Panc1 (cell line): ENCODE measurements at regions not wholly inside any gene's neighbourhood (a gene's known extent, or its start where the extent isn't known, plus 50 kb on each side); places are given as distances from the start of the nearest gene placed in this dataset.

Experiments used
- ATAC-seq: fragments of 200-7000 bp; cut with Tn5 transposase; 2 replicates; pipeline ENCODE4 v1.9.1; 2020; ENCODE audit warnings: mild to moderate bottlenecking, moderate library complexity
- BruUV-seq: library from RNA; stranded (reverse); fragments of 400-500 nt; replicated peaks from 2 replicates; lab custom pipeline; 2021; lab: Mats Ljungman, UMichigan
- CTCF ChIA-PET: fragments of 300-600 bp; sonication (Branson Sonifier 250); formaldehyde crosslinking; loops from one replicate; lab custom pipeline; 2022; ENCODE audit warnings: antibody characterized with exemption; lab: Charles Lee
- POLR2A ChIA-PET: fragments of 300-600 bp; sonication (Branson Sonifier 250); formaldehyde crosslinking; loops from one replicate; lab custom pipeline; 2022; ENCODE audit warnings: antibody characterized with exemption; lab: Charles Lee
- DNase-seq: peaks from one replicate; pipeline ENCODE4 v3.0.0-alpha.2; 2010; ENCODE audit warnings: low read depth, low spot score
- H3K27ac ChIP-seq: 2 replicates; pipeline ENCODE4 v1.5.1; 2011; ENCODE audit warnings: mild to moderate bottlenecking, low read length, inconsistent platforms
- H3K27me3 ChIP-seq: fragments of 200-500 bp; sonication (Bioruptor generic); 2 replicates; pipeline ENCODE4 v1.6.0; 2014; ENCODE audit warnings: low read length, inconsistent platforms; ENCODE audit not compliant: control insufficient read depth, insufficient read depth
- H3K36me3 ChIP-seq: fragments of 200-500 bp; sonication (Bioruptor generic); 2 replicates; pipeline ENCODE4 v1.5.1; 2014; ENCODE audit warnings: inconsistent platforms, mild to moderate bottlenecking, low read length, moderate library complexity; ENCODE audit not compliant: control insufficient read depth, insufficient read depth
- H3K4me1 ChIP-seq: 2 replicates; pipeline ENCODE4 v1.5.1; 2011; ENCODE audit warnings: inconsistent platforms, mild to moderate bottlenecking, low read length, moderate library complexity; ENCODE audit not compliant: control insufficient read depth, insufficient read depth
- H3K4me3 ChIP-seq, 2 experiments: 2 replicates each; pipeline ENCODE4 v1.5.1; 2011 to 2012; ENCODE audit warnings: low read depth in 2 of 2, low read length in 2 of 2, mild to moderate bottlenecking in 2 of 2, inconsistent platforms in 1 of 2, moderate library complexity in 1 of 2
- H3K9me3 ChIP-seq: fragments of 200-500 bp; sonication (Bioruptor generic); 2 replicates; pipeline ENCODE4 v1.5.1; 2014; ENCODE audit warnings: low read depth, mild to moderate bottlenecking, inconsistent platforms, low read length, moderate library complexity; ENCODE audit not compliant: control insufficient read depth, insufficient read depth
- POLR2AphosphoS5 ChIP-seq: IDR thresholded peaks from 2 replicates; pipeline ENCODE4 v1.6.1; 2012; ENCODE audit warnings: mild to moderate bottlenecking, low read depth, low read length, moderate library complexity
- REST ChIP-seq, 2 experiments: IDR thresholded peaks; 2 replicates each; pipeline ENCODE4 v1.6.1; 2011 to 2012; ENCODE audit warnings: low read depth in 2 of 2, control low read depth in 1 of 2, low read length in 1 of 2, mild to moderate bottlenecking in 1 of 2, moderate library complexity in 1 of 2; ENCODE audit not compliant: insufficient read depth in 1 of 2
- SIN3A ChIP-seq: IDR thresholded peaks from 2 replicates; pipeline ENCODE4 v1.6.1; 2012; ENCODE audit warnings: low read depth, mild to moderate bottlenecking, low read length, moderate library complexity, borderline replicate concordance; ENCODE audit not compliant: insufficient read depth
- TCF7L2 ChIP-seq: IDR thresholded peaks from 2 replicates; pipeline ENCODE4 v1.6.1; 2011; ENCODE audit warnings: mild to moderate bottlenecking, low read depth, low read length, inconsistent platforms
- in situ Hi-C: cut with HindIII; loops from 2 replicates; pipeline ENCODE4 v1.10.0; 2016; ENCODE audit warnings: low sequenced_read_pairs, low pct_unique_long_range_greater_than_20kb
- intact Hi-C: fragments of 100-400 bp; cut with micrococcal nuclease; formaldehyde crosslinking; loops from one replicate; pipeline ENCODE4 v1.10.0; 2022; ENCODE audit not compliant: unreplicated experiment
- TF ChIP-seq, protein P1 (sequence below): fragments of 450-650 bp; IDR thresholded peaks from 2 replicates; pipeline ENCODE4 v1.5.1; 2017; ENCODE audit warnings: mild to moderate bottlenecking

GRCh38 chr14:66242001-66242400 is 244.2 kb upstream of the CCDC196 start:
- intact Hi-C loops (no loop called here), in situ Hi-C loops (no loop called here)
- H3K27ac ChIP-seq: no peak overlapping the region
- no peak for DNase-seq
- POLR2A ChIA-PET: no interaction called here
- 0 out of 2 replicates have a peak, but pooled peaks cover 2% of the 10 kb centered on the region for H3K27me3 ChIP-seq
- TF ChIP-seq TCF7L2: no peak
- no peak for TF ChIP-seq POLR2AphosphoS5
- no peak for TF ChIP-seq REST (IDR thresholded peaks at IDR 0.05; ENCODE audit: insufficient read depth in 1 of 2, low read depth in 2 of 2, low read length in 1 of 2)
- TF ChIP-seq, protein P1, sequence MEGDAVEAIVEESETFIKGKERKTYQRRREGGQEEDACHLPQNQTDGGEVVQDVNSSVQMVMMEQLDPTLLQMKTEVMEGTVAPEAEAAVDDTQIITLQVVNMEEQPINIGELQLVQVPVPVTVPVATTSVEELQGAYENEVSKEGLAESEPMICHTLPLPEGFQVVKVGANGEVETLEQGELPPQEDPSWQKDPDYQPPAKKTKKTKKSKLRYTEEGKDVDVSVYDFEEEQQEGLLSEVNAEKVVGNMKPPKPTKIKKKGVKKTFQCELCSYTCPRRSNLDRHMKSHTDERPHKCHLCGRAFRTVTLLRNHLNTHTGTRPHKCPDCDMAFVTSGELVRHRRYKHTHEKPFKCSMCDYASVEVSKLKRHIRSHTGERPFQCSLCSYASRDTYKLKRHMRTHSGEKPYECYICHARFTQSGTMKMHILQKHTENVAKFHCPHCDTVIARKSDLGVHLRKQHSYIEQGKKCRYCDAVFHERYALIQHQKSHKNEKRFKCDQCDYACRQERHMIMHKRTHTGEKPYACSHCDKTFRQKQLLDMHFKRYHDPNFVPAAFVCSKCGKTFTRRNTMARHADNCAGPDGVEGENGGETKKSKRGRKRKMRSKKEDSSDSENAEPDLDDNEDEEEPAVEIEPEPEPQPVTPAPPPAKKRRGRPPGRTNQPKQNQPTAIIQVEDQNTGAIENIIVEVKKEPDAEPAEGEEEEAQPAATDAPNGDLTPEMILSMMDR: no peak
- TF ChIP-seq SIN3A: no peak
- CTCF ChIA-PET: no interaction called here
- no TSS peak for BruUV-seq
- no peaks in the 10 kb centered on the region for H3K36me3 ChIP-seq
- no peak overlapping the region for H3K4me3 ChIP-seq
- H3K4me1 ChIP-seq: no peaks in the 10 kb centered on the region
- ATAC-seq: no peak
- H3K9me3 ChIP-seq: no peaks in the 10 kb centered on the region

DNA sequence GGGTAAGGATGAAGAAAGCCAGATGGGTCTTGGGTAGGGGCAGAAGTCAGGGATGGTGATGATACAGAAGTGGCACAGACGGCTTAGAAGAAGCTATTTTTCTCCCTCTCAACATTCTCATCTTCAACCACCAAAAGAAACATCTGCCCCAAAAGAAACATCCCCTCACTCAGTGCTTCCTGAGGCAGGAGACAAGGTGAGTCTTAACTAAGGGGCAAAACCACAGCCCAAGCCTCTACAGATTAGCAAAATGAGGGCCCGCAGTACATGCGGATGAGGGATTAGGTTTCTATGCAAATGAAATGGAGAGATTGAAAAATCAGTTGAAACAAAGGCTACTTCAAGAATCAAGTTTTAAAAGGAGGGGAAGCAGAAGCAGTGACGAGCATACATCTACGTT is 241.3 kb upstream of the CCDC196 start:
- ATAC-seq: no peak

More for the DNA sequence above, 241.3 kb upstream of the CCDC196 start:
- no peak for TF ChIP-seq TCF7L2
- no peak for TF ChIP-seq REST (IDR thresholded peaks at IDR 0.05; ENCODE audit: insufficient read depth in 1 of 2, low read depth in 2 of 2, low read length in 1 of 2)
- no peak for TF ChIP-seq SIN3A
- POLR2A ChIA-PET: no interaction called here
- Histone ChIP-seq H3K27me3 (peaks cover 2% of the 10 kb centered on the region; the same call in 1 of the 2 replicates), H3K9me3 (no peaks in the 10 kb centered on the region), H3K27ac (no peak overlapping the region), H3K36me3 (no peaks in the 10 kb centered on the region), H3K4me3 (no peak overlapping the region), H3K4me1 (no peaks in the 10 kb centered on the region)
- CTCF ChIA-PET: no interaction called here
- no TSS peak for BruUV-seq
- in situ Hi-C loops: no loop called here
- DNase-seq: no peak
- intact Hi-C loops: no loop called here
